Activated CD8-positive, alpha-beta memory T cell treated with anti-CD3 and anti-CD28 coated beads for 1 hour (primary cell): ENCODE measurements at regions not wholly inside any gene's neighbourhood (a gene's known extent, or its start where the extent isn't known, plus 50 kb on each side); places are given as distances from the start of the nearest gene placed in this dataset.
"Not testable (repeated sequence)": the region's sequence is repeated elsewhere in the genome, so short reads cannot be mapped to it uniquely, and the experiment has no call there.

ENCODE experiments used
- DNase-seq, 2 donors: peaks; one replicate each; pipeline ENCODE4 v3.0.0-alpha.2; 2020; ENCODE audit warnings: low read depth in 1 of 2; ENCODE audit errors: extremely low read depth in 1 of 2

DNA sequence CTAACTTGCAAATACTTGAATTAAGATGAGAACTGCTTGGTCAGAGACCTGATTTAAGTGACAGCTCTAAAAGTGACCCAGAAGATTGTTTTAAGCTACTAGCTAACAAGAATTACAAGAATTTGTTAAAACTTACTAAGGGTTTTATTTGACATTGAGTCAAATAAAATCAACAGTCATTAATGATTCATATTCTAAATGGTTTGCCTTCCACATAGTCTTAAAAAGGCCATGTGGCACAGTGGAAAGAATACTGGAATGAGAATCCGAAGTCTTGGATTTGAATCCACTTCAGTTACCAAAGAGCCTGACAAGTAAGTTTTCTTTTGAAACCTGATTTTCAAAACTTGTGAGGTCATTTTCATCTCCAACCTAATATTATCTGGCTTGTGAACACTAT, 489.3 kb downstream of the ADCYAP1 start:
- no peak for DNase-seq

DNA sequence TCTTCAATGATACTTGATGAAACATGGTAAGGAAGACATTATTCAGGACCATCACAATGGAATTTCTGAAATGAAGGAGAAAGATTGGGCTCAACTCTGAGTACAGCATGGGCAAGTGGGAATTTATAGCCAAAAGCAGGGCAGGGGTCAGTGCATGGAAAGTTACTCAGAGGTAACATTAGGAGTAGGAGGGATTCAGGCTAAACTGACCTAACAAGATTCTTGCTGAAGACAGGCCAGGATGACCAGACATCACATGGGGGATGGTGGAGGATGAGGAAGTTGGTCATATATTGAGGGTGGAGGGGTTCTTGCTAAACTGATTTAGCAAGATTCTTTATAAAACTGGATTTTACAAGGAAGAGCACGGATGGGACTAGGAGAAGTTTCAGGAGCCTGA, 489.8 kb downstream of the ADCYAP1 start:
- DNase-seq: no peak

DNA sequence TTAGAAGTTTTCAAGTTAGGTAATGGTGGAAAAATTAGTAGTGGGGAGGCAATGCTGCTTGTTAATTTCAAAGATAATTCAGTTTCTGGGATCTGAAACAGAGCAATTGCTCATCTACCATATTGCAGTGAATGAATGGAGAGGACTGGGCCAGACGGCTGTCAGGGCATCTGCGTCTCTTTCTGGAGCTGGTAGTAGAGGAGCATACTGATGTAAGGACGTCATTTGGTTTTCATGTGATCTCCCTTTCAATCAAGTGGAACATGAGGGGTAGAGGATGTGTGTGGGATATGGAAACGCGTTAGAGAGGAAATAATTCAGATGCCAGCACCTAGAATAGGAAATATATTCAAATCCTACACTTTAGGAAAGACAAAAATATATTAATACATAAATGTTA, 490.3 kb downstream of the ADCYAP1 start:
- no peak for DNase-seq

DNA sequence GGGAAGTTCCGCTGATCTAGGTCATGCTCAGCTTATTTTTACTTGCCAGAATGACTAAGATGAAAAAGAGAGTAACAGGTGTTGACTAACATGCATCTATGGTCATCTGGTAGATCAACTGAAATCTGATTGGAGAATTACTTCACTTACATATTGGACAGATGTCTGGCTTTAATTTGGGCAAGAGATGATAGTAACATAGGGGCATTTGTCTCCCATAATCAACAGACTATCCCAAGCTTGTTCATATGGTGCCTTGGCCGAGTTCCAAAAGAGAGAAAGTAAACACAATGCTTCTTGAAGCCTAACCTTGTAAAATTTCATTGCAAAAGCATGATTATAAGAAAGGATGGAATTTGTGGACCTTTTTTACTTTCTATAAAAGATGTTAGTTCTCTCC, 503.7 kb downstream of the ADCYAP1 start:
- DNase-seq: no peak

DNA sequence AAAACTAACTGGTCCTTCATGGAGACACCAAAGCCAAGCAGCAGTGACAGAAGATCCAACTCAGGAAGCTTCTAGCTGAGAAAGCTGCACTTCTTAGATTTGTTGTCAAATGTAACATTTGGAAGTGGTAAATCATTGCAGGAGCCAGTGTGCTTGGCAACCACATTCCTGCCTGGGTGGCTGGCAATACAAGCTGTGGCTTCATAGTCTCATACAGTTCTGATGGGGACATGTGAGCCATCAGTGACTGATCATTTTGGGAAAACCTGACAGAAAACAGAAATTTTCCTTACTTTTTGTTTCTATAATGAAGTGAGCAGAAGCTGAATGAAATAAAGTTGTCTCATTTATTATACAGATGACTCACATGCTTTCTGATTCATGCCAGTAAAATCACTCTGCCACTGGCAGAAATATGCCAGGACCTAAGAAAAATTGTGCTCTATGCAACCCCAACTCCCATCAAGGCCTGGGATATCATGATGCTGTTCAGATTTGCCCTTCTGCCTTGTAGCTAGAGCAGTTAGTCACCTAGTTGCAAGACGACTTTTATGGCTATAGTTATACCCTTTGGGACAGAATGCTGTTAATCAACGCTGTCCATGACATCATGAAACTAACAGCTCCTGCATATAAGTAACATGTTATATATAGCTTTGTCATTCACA, 508.1 kb downstream of the ADCYAP1 start:
- DNase-seq: no peak

DNA sequence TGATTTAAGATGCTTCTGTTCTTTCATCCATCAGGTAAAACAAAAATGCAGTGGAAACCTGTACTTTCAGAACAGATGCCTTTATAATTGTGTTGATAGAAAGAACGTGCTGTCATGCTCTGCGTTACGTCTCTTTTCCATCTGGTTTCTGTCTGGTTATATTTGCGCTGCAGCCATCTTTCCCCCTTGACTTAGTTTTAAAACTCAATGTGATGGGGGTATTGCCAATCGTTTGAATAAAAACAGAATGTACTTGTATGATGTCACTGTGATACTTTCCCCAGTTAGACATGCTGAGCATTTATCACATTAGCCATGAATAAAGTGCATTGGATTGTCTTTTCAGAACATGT, 508.6 kb downstream of the ADCYAP1 start:
- DNase-seq: no peak

DNA sequence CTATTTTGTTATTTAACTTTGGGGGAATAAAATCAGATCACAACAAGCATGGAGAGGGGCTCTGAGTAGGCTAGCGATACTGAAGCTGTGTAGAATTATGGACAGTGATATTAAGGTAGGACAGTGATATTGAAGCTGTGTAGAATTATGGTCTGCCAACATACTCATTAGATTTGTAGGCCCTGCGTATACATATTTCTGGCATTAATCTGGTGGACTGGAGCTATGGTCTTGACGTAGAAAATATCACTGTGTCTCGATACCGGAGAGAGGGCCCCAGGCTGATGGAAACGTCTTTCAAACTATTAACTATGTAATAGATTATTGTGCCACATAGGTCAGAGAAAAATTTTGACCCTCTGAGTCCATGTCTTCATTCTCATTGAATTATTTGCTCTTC, 511.4 kb downstream of the ADCYAP1 start:
- no peak for DNase-seq

DNA sequence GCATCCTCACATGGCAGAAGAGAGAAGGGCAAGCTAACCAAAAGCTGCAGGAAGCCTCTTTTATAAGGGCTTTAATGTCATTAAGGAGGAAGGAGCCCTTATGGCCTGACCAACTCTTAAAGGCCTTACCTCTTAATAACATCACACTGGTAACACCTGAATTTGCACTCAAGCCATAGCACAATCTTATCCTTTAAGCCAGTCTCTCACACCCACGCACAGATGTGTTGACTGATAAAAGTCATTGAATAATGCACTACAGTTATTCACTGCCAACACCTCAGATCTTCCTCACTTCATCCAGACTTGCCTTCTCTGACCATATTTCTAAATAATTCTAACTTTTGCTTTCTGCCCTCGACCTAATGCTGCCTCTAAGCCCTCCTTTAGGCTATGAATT, 516.8 kb downstream of the ADCYAP1 start:
- no peak for DNase-seq

DNA sequence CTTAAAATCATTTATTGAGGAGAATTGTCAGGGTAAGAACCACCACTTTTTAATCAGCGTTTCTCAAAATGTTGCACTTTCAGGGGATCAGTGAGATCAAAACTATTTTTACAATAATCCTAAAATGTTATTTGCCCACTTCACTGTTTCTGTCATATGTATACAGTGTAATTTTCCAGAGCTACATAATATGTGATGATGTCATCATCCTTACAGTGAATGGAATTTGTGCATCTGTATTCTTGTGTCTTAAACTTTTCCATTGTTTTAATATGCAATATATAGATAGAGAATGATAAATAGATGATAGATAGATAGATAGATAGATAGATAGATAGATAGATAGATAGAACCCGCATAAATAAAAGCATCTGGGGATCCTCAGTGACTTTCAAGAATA, 518.0 kb downstream of the ADCYAP1 start:
- DNase-seq: no peak

DNA sequence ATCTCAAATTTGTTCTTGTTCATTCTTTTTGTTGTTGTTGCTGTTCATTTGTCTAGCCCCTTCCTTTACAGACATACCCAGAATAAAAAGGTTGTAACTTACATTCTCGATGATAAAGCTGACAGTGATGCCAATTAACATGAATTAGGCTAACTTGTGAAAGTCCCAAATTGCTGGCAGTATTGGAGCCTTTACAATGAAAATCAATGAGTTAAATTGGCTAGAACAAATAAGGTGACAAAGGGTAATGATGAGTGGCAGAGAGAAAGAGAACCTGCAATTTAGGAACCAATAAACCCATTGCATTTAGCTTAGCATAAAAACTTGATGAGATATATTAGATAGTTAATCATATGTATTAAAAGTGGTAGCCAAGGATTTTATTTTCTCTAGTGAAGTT, 521.0 kb downstream of the ADCYAP1 start:
- no peak for DNase-seq

DNA sequence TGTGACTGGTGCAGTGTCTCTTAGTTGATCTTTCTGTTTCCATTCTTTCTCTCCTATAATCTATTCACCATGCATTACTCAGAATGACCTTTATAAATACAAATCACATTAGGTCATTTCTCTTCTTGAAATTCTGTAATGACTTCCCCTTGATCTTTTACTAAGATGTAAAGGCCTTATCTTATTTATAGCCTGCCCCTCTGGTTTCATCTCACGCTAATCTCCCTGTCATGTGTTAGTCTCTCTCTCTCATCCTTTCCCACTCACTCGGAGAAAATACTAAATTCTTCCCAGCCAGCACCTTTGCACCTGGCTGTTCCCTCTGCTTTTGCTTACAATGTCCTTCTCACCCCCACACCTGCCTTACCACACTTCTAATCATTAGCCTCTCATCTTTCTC, 530.8 kb downstream of the ADCYAP1 start:
- no peak for DNase-seq

DNA sequence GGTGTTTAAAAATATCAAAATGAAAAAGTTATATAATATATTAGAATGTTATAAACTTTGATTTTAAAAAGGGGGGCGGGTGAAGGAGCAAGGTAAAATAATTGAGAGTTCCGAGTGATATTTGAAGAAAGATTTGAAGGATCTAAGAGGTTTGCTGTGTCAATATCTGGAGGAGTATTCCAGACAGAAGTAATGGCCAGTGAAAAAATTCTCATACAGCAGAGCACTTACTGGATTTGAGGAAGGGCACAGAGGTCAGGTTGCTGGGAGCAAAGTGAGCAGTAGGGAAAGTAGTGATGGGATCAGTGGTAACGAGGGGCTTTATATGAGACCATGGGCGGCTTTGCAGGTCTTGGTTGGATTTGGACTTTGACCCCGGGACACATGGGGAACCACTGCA, 531.5 kb downstream of the ADCYAP1 start:
- DNase-seq: no peak

DNA sequence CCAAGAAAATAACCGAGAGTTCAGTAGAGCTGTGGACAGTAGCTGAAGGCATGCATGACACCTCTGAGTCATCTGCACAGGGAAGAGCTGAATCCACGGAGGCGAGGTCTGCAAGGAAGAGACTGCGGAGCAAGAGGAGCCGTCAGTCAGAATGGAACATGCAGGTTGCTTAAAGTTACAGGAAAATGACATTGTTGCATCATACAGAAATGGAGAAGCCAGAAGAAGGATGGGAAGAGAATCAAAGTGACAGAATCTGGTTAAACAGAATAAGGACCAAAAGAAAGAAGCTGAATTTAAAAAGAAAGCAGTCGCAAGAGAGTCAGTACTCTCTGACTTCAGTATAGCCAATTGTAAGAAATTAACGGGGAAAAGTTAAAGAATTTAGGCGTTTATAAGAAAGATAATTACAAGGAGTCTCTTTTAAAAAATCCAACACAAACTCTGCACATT, 533.8 kb downstream of the ADCYAP1 start:
- no peak for DNase-seq

DNA sequence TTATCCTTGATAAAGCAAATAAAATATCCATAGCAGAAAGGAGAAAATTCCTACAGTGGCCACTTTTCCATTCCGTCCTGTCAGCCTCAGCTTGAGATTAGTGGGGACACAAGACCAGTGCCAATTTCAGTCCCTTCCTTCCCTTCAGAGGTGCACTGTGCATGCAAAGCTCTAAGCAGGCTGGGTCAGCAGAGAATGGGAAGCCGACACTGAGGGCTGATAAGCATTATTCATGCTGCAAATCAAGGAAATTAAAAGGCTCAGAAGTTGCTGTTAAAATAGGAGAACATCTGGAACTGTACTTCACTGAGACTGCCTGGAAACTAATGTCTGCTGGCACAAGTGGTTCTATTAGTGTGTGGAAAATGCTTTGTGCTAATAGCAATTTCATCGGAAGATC, 534.3 kb downstream of the ADCYAP1 start:
- no peak for DNase-seq

DNA sequence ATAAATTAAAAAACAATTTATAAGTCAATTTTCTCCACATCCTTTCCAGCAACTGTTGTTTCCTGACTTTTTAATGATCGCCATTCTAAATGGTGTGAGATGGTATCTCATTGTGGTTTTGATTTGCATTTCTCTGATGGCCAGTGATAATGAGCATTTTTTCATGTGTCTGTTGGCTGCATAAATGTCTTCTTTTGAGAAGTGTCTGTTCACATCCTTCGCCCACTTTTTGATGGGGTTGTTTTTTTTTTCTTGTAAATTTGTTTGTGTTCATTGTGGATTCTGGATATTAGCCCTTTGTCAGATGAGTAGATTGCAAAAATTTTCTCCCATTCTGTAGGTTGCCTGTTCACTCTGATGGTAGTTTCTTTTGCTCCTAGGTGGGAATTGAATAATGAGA, 539.4 kb downstream of the ADCYAP1 start:
- not testable (repeated sequence) for DNase-seq

DNA sequence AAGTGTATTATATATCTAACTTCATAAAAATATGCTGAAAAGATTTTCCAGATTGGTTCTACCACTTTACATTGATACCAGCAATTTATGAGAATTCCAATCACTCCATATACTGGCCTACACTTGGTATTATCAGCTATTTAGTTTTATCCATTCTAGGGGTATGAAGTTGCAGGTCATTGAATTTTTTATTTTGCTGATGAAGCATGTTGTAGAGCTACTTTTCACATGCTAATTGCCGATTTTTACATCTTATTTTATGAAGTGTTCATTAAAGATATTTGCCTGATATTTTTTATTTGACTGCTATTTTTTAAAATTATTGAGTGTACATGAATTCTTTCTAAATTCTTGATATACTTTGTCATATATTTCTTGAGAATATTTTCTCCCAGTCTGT, 542.1 kb downstream of the ADCYAP1 start:
- DNase-seq: no peak

DNA sequence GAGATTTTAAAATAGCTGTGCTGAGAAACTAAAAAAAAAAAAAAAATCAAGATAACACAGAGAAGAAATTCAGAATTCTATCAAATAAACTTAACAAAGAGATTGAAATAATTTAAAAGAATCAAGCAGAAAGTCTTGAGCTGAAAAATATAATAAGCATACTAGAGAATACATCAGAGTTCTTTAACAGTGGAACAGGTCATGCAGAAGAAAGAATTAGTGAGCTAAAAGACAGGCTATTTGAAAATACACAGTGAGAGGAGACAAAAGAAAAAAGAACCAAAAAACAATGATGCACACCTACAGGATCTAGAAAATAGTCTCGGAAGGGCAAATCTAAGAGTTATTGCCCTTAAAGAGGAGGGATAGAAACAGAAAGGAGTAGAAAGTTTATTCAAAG, 548.1 kb downstream of the ADCYAP1 start:
- DNase-seq: no peak

DNA sequence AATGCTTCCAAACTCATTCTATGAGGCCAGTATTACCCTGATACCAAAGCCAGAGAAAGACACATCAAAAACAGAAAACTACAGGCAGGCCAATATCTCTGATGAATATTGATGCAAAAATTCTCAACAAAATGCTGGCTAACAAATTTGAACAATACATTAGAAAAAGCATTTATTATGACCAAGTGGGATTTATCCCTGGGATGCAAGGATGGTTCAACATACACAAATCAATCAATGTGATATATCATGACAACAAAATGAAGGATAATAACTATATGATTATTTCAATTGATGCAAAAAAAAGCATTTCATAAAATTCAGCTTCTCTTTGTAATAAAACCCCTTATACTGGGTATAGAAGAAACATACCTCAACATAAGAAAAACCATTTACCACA, 550.9 kb downstream of the ADCYAP1 start:
- DNase-seq: no peak

DNA sequence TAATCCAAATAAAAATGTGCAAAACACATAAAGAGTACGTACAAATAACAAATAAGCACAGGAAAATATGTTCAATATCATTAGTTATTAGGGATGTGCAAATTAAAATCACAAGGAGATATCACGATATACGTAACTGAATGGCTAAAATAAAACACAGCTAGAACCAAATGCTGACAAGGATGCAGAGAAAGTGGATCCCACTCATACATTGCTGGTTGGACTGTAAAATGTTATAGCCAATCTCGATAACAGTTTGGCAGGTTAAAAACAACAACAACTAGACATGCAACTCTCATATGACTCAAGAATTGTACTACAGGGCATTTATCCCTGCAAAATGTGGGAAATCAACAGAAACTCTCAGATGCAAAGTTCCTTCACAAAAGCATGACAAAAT, 553.9 kb downstream of the ADCYAP1 start:
- no peak for DNase-seq

DNA sequence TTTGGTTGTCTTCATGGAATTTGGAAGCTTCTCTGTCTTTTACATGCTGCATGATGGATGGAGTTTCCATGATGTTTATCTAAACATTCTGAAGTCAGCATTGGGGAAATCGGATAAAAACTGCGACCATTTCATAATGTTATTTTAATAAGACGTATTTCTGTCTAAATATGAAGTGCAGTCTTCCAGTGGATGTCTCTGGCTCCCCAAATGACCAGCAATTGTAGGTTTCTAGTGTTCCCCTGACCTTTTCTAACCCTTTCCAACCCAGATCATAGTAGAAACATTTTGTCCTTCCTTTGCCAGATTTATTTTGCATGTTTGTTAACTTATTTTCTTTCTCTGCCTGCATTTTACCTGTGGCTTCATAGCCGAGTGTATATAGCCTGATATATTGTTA, 559.3 kb downstream of the ADCYAP1 start:
- no peak for DNase-seq

DNA sequence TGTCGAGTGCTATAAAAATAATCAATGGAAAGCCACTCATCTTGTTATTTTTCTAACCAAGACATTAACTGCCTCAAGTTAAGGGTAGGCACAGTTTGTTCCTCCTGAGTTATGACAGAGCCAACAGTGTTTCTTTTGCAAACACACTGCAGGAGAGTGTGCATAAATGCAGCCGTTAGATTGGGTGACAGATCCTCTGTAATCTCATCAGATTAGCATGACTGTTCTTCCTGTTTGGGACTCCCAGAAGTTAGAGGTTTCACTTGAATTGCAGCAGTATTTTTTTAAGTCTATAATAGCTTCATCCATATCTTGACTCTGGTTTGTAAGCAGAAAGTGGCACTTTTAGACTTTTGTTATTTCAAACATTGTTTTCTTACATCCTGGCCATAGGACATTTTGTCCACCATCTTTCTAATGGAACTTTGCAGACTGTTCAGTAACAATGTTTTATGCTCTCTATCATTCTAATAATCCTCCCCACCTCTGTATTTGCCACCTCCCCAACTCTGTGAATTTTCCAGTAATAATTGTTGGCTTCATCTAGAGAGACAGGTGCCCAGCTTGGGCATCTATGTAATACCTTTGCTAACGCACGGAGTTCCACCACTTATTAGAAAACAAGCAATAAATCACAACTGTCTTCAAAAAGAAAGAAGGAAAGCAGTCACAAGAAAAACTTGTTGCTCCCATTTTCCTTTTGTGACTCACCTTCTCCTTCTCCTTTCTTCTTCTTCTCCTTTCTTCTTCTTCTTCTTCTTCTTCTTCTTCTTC, 560.0 kb downstream of the ADCYAP1 start:
- no peak for DNase-seq

DNA sequence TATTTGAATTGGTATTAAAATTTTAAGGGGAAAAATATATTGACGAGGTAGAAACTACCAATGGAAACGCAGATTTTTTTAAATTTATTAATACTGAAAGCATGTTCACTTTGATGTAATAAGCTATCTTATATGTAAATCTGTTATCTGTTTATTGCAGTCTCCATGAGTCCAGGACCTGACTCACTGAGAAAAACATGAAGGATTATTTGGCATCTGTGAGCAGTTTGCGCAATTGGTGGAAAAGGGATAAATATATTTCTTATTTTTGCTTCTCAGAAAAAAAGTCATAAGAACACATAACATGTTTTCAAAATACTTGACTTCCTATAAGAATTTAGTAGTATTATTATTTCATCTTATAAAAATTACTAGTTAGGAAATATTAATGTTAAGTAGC, 561.4 kb downstream of the ADCYAP1 start:
- DNase-seq: no peak

DNA sequence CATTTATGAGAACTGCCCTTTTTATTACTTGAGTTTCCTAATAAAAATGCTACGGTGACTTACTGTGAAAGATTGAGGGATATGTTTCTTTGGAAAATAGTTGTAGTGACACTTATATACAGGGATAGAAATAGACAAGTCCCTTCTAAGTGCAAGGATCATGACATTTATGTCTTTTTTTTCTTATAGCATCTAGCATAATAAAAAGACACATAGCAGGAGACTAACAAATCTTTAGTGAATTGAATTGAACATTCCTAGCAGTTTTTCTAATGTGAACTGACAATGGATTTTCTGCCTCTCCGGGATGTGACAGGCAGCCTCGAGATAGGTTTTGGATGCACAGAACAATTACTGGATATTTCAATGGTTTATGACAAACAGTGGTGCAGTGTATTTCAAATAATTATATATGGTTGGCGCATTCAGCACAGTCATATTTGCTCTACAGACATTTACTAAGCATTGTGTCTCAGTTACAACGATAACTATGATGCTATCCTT, 562.8 kb downstream of the ADCYAP1 start:
- no peak for DNase-seq
